ENCODE measurements at regions not wholly inside any gene's neighbourhood (a gene's known extent, or its start where the extent isn't known, plus 50 kb on each side); places are given as distances from the start of the nearest gene placed in this dataset.

GRCh38 chr17:77549726-77550366 is 408.7 kb upstream of the TNRC6C start:
- TF ChIP-seq CTCF (IDR thresholded peaks at IDR 0.05; ENCODE audit: low read depth, low read length, poor library complexity, severe bottlenecking) = no peak
- no peak for TF ChIP-seq EZH2phosphoT487 (IDR thresholded peaks at IDR 0.05; ENCODE audit: borderline replicate concordance, low read length)
